Brain microvascular endothelial cell (primary cell): ENCODE measurements at regions not wholly inside any gene's neighbourhood (a gene's known extent, or its start where the extent isn't known, plus 50 kb on each side); places are given as distances from the start of the nearest gene placed in this dataset.

Experiments
- DNase-seq: peaks from one replicate; pipeline ENCODE4 v3.0.0-alpha.2; 2020
- H3K27ac ChIP-seq: fragments of 250-450 bp; sonication (Bioruptor Pico); 2 replicates; pipeline ENCODE4 v1.5.1; 2020; ENCODE audit warnings: mild to moderate bottlenecking, moderate library complexity
- H3K27me3 ChIP-seq: fragments of 250-450 bp; sonication (Bioruptor Pico); replicated peaks from 2 replicates; pipeline ENCODE4 v1.5.1; 2020; ENCODE audit warnings: mild to moderate bottlenecking
- H3K36me3 ChIP-seq: fragments of 250-450 bp; sonication (Bioruptor Pico); replicated peaks from 2 replicates; pipeline ENCODE4 v1.5.1; 2020; ENCODE audit warnings: mild to moderate bottlenecking
- H3K4me3 ChIP-seq: 2 replicates; pipeline ENCODE4 v1.5.1; 2011; ENCODE audit warnings: low read depth, mild to moderate bottlenecking, control low read depth, low read length, moderate library complexity
- in situ Hi-C: cut with HindIII; loops from 2 replicates; pipeline ENCODE4 v1.10.0; 2017; ENCODE audit warnings: low sequenced_read_pairs, low pct_ligation_motif_present
- TF ChIP-seq, protein P1 (sequence below): IDR thresholded peaks from 2 replicates; pipeline ENCODE4 v1.5.1; 2011; ENCODE audit warnings: low read depth, mild to moderate bottlenecking, moderate library complexity, low read length, control low read depth, inconsistent platforms; ENCODE audit errors: missing control alignments

DNA sequence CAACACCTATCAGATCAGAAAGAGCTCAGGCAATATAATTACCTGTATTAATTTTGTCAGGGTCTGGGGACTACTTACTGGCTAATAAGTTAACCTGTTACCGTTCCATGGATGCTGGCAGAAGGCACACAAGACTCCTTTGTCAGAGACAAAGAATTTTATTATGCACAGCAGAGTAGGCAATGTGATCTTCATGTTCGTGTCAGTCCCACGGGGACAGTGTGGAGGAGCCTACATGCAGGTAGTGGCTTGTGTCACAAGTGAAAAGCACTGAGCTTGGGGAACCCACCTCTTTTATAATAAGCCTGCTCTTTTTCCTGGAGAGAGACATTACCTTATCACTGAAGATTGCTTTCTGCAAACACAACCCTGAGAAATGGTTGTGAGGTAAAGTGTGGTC, 96.9 kb downstream of the CD164 start:
- H3K27me3 ChIP-seq = no peaks in the 10 kb centered on the region
- TF ChIP-seq, protein P1, sequence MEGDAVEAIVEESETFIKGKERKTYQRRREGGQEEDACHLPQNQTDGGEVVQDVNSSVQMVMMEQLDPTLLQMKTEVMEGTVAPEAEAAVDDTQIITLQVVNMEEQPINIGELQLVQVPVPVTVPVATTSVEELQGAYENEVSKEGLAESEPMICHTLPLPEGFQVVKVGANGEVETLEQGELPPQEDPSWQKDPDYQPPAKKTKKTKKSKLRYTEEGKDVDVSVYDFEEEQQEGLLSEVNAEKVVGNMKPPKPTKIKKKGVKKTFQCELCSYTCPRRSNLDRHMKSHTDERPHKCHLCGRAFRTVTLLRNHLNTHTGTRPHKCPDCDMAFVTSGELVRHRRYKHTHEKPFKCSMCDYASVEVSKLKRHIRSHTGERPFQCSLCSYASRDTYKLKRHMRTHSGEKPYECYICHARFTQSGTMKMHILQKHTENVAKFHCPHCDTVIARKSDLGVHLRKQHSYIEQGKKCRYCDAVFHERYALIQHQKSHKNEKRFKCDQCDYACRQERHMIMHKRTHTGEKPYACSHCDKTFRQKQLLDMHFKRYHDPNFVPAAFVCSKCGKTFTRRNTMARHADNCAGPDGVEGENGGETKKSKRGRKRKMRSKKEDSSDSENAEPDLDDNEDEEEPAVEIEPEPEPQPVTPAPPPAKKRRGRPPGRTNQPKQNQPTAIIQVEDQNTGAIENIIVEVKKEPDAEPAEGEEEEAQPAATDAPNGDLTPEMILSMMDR = no peak

DNA sequence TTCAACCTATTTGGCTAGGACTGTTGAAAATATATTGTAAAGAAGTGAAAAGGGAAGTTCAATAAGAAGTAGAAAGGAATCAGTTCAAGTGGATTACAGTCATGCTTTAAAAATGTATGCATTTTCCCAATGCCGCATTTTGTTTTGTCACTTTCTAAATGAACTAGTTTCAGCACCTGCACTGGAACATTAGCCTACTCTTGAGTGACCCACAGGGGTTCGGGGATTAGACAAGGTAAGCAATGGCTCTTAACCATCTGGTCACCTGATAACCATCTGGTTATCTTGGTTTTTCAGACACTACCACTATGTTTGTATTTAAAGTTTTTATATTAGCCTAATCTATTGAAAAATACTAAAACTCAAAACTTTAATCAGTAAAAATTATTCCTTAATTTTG, 97.6 kb downstream of the CD164 start:
- TF ChIP-seq, protein P1 = no peak
- in situ Hi-C loops = no loop called here
- Histone ChIP-seq H3K4me3 (no peak overlapping the region), H3K27ac (no peak overlapping the region), H3K27me3 (no peaks in the 10 kb centered on the region), H3K36me3 (no peaks in the 10 kb centered on the region)
- DNase-seq = no peak

More for the DNA sequence above, 96.9 kb downstream of the CD164 start:
- DNase-seq = no peak
- Histone ChIP-seq H3K27ac (no peak overlapping the region), H3K4me3 (no peak overlapping the region), H3K36me3 (no peaks in the 10 kb centered on the region)
- in situ Hi-C loops = no loop called here

DNA sequence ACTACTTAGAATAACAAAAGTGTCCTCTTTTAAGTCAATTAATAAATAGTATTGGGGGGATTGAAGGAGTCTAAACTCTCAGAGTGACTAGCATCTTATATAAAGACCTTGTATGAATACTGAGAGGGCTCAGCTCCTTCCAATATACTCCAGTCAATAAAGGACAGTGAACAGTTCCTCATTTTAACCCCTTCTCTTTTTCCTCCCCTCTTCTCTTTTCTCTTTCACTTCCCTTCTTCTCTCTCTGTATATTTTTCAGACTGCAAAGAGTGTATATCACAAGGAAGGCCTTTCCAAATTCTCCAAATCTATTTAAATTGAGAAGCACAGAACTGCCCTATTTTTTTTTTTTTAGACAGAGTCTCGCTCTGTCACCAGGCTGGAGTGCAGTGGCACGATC, 99.5 kb downstream of the CD164 start:
- no peak for DNase-seq
- Histone ChIP-seq H3K27ac (no peak overlapping the region), H3K27me3 (no peaks in the 10 kb centered on the region), H3K36me3 (no peaks in the 10 kb centered on the region), H3K4me3 (no peak overlapping the region)
- TF ChIP-seq, protein P1 = no peak
- in situ Hi-C loops = no loop called here

DNA sequence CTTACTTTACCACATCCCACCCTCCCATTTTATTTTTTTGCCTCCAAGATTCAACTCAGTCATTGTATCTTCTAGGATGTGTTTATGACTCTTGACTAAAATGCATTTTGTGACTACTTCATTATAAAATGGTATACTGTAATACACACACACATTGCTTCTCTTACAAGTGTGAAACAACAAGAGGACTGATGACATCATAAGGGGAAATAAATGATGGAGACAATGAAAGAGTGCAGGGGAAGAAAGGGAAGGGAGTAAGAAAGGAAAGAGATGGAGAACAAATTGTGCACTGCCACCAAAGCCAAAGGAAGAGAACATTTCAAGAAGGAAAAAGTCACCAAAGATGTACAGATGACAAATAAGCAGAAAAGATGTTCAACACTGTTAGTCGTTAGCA, 102.6 kb downstream of the CD164 start:
- Histone ChIP-seq H3K4me3 (no peak overlapping the region), H3K27me3 (no peaks in the 10 kb centered on the region), H3K36me3 (no peaks in the 10 kb centered on the region), H3K27ac (no peak overlapping the region)
- TF ChIP-seq, protein P1 = no peak
- no peak for DNase-seq
- in situ Hi-C loops = no loop called here

- H3K36me3 ChIP-seq = no peaks in the 10 kb centered on the region
- H3K4me3 ChIP-seq = no peak overlapping the region
- H3K27ac ChIP-seq = no peak overlapping the region
- DNase-seq = no peak
- in situ Hi-C loops = no loop called here
- no peaks in the 10 kb centered on the region for H3K27me3 ChIP-seq
- TF ChIP-seq, protein P1 = no peak
Observed at GRCh38 chr6:109271622-109272021, 110.6 kb downstream of the CD164 start.

GRCh38 chr6:109269953-109270517, 112.2 kb downstream of the CD164 start:
- Histone ChIP-seq H3K4me3 (no peak overlapping the region), H3K27me3 (no peaks in the 10 kb centered on the region), H3K36me3 (no peaks in the 10 kb centered on the region), H3K27ac (no peak overlapping the region)
- in situ Hi-C loops = no loop called here
- TF ChIP-seq, protein P1 = no peak
- DNase-seq = no peak
